Panc1 (cell line): ENCODE measurements at regions not wholly inside any gene's neighbourhood (a gene's known extent, or its start where the extent isn't known, plus 50 kb on each side); places are given as distances from the start of the nearest gene placed in this dataset.

ENCODE experiments used
- CTCF ChIP-seq: fragments of 450-650 bp; IDR thresholded peaks from 2 replicates; pipeline ENCODE4 v1.5.1; 2017; ENCODE audit warnings: mild to moderate bottlenecking
- POLR2AphosphoS5 ChIP-seq: IDR thresholded peaks from 2 replicates; pipeline ENCODE4 v1.6.1; 2012; ENCODE audit warnings: mild to moderate bottlenecking, low read depth, low read length, moderate library complexity
- REST ChIP-seq, 2 experiments: IDR thresholded peaks; 2 replicates each; pipeline ENCODE4 v1.6.1; 2011 to 2012; ENCODE audit warnings: low read depth in 2 of 2, control low read depth in 1 of 2, low read length in 1 of 2, mild to moderate bottlenecking in 1 of 2, moderate library complexity in 1 of 2; ENCODE audit not compliant: insufficient read depth in 1 of 2

- no peak for TF ChIP-seq POLR2AphosphoS5
- TF ChIP-seq CTCF: no peak
- TF ChIP-seq REST (IDR thresholded peaks at IDR 0.05; ENCODE audit: insufficient read depth in 1 of 2, low read depth in 2 of 2, low read length in 1 of 2): no peak
Observed at GRCh38 chr5:124245276-124245675, 501.2 kb downstream of the ZNF608 start.
